GM06990 (cell line): ENCODE measurements at regions not wholly inside any gene's neighbourhood (a gene's known extent, or its start where the extent isn't known, plus 50 kb on each side); places are given as distances from the start of the nearest gene placed in this dataset.

Experiments
- DNase-seq: peaks from one replicate; pipeline ENCODE4 v3.0.0-alpha.2; 2011; ENCODE audit not compliant: insufficient read length; ENCODE audit errors: extremely low read depth
- H3K27me3 ChIP-seq: replicated peaks from 2 replicates; pipeline ENCODE4 v1.6.0; 2011; ENCODE audit warnings: low read length; ENCODE audit not compliant: control insufficient read depth, insufficient read depth
- H3K36me3 ChIP-seq: 2 replicates; pipeline ENCODE4 v1.5.1; 2011; ENCODE audit warnings: low read length; ENCODE audit not compliant: control insufficient read depth, insufficient read depth
- H3K4me3 ChIP-seq: replicated peaks from 2 replicates; pipeline ENCODE4 v1.5.1; 2011; ENCODE audit warnings: low read depth, mild to moderate bottlenecking, control low read depth, low read length
- TF ChIP-seq, protein P1 (sequence below): IDR thresholded peaks from 2 replicates; pipeline ENCODE4 v1.5.1; 2011; ENCODE audit warnings: low read length, control low read depth, mild to moderate bottlenecking, inconsistent platforms; ENCODE audit not compliant: insufficient read depth, poor library complexity, severe bottlenecking

GRCh38 chr18:7333025-7333562 lies 102.2 kb downstream of the LRRC30 start:
- Histone ChIP-seq H3K36me3 (no peaks in the 10 kb centered on the region), H3K27me3 (no peaks in the 10 kb centered on the region), H3K4me3 (no peak overlapping the region)
- DNase-seq = no peak
- TF ChIP-seq, protein P1, sequence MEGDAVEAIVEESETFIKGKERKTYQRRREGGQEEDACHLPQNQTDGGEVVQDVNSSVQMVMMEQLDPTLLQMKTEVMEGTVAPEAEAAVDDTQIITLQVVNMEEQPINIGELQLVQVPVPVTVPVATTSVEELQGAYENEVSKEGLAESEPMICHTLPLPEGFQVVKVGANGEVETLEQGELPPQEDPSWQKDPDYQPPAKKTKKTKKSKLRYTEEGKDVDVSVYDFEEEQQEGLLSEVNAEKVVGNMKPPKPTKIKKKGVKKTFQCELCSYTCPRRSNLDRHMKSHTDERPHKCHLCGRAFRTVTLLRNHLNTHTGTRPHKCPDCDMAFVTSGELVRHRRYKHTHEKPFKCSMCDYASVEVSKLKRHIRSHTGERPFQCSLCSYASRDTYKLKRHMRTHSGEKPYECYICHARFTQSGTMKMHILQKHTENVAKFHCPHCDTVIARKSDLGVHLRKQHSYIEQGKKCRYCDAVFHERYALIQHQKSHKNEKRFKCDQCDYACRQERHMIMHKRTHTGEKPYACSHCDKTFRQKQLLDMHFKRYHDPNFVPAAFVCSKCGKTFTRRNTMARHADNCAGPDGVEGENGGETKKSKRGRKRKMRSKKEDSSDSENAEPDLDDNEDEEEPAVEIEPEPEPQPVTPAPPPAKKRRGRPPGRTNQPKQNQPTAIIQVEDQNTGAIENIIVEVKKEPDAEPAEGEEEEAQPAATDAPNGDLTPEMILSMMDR = no peak

DNA sequence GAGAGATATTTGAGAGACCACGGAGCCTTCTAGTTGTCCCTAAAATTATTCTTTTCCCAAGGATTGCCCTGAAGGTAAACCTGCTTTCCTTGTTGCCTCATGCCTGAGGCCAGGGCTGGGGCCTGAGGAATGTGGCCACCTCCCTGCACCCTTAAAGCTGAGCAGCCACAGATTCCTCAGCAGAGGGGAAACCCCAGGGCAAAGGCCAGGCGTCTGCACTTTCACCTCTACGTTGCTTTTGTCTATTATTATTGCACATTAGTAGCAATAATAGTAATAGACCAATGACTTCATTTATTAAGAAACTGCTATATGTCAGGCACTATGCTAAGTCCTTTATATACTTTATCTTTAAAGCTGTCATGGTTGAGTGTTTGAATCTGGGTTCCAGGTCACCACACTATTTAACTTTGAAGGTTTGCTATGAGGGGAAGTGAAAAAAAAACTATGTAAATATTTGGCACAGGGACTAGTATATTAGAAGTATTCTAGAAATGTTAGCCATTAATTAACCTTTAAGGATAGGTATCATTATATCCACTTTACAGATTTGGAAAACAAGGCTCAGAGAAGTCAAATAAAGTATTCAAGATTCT lies 104.2 kb downstream of the LRRC30 start:
- no peaks in the 10 kb centered on the region for H3K27me3 ChIP-seq

GRCh38 chr18:7336623-7337022 lies 105.7 kb downstream of the LRRC30 start:
- no peaks in the 10 kb centered on the region for H3K27me3 ChIP-seq
- TF ChIP-seq, protein P1 = no peak
- no peak for DNase-seq
- no peaks in the 10 kb centered on the region for H3K36me3 ChIP-seq
- H3K4me3 ChIP-seq = no peak overlapping the region

More for the DNA sequence above, 104.2 kb downstream of the LRRC30 start:
- Histone ChIP-seq H3K36me3 (no peaks in the 10 kb centered on the region), H3K4me3 (no peak overlapping the region)
- no peak for DNase-seq
- TF ChIP-seq, protein P1 = no peak

- Histone ChIP-seq H3K4me3 (no peak overlapping the region), H3K36me3 (no peaks in the 10 kb centered on the region), H3K27me3 (no peaks in the 10 kb centered on the region)
- no peak for DNase-seq
- TF ChIP-seq, protein P1 = no peak
These were observed 108.0 kb downstream of the LRRC30 start for GRCh38 chr18:7338846-7339245.

GRCh38 chr18:7341581-7342337 lies 110.9 kb downstream of the LRRC30 start:
- Histone ChIP-seq H3K27me3 (no peaks in the 10 kb centered on the region), H3K36me3 (no peaks in the 10 kb centered on the region), H3K4me3 (no peak overlapping the region)
- TF ChIP-seq, protein P1 = no peak
- DNase-seq = no peak
